Epithelial cell of esophagus (primary cell): ENCODE measurements at regions not wholly inside any gene's neighbourhood (a gene's known extent, or its start where the extent isn't known, plus 50 kb on each side); places are given as distances from the start of the nearest gene placed in this dataset.
A peak's percentile ranks its signal among the peaks of the same experiment; 100 is the strongest.

Source experiments
- DNase-seq: peaks from one replicate; pipeline ENCODE4 v3.0.0; 2010; ENCODE audit warnings: low read depth
- H3K4me3 ChIP-seq: 2 replicates; pipeline ENCODE4 v1.5.1; 2011; ENCODE audit warnings: mild to moderate bottlenecking, low read length, control low read depth
- TF ChIP-seq, protein P1 (sequence below): IDR thresholded peaks from 2 replicates; pipeline ENCODE4 v1.5.1; 2011; ENCODE audit warnings: low read depth, mild to moderate bottlenecking, low read length, control low read depth, inconsistent platforms; ENCODE audit not compliant: insufficient read depth; ENCODE audit errors: missing control alignments

DNA sequence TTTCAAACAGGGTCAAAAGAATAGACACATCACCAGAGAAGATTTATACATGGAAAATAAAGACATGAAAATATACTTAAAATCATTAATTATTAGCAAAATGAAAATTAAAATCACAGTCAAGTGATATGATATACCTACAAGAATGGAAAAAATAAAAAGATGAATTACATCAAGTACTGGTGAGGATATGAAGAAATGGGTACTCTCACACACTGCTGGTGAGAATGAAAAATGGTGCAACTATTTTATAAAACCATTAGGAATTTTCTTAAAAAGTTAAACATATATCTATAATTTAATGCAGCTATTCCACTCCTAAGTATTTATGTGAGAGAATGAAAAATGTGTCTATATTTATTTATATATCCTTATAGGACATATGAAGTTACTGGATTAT, 136.3 kb upstream of the GRIK2 start:
- TF ChIP-seq, protein P1, sequence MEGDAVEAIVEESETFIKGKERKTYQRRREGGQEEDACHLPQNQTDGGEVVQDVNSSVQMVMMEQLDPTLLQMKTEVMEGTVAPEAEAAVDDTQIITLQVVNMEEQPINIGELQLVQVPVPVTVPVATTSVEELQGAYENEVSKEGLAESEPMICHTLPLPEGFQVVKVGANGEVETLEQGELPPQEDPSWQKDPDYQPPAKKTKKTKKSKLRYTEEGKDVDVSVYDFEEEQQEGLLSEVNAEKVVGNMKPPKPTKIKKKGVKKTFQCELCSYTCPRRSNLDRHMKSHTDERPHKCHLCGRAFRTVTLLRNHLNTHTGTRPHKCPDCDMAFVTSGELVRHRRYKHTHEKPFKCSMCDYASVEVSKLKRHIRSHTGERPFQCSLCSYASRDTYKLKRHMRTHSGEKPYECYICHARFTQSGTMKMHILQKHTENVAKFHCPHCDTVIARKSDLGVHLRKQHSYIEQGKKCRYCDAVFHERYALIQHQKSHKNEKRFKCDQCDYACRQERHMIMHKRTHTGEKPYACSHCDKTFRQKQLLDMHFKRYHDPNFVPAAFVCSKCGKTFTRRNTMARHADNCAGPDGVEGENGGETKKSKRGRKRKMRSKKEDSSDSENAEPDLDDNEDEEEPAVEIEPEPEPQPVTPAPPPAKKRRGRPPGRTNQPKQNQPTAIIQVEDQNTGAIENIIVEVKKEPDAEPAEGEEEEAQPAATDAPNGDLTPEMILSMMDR, result no peak
- H3K4me3 ChIP-seq, result no peak overlapping the region
- no peak for DNase-seq

DNA sequence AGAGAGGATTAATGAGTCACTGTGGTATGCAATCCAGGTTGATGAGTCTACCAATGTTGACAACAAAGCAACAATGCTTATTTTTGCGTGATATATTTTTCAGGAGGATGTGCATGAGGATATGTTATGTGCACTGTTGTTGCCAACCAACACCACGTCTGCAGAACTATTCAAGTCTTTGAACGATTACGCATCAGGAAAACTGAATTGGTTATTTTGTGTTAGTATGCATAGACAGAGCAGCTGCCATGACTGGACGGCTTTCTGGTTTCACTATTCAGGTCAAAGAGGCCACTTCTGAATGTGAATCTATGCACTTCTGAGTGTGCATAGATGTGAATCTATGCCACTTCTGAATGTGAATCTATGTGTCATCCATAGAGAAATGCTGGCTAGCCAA, 134.0 kb upstream of the GRIK2 start:
- no peak overlapping the region for H3K4me3 ChIP-seq
- peak; percentile 29 for DNase-seq
- TF ChIP-seq, protein P1, result no peak

DNA sequence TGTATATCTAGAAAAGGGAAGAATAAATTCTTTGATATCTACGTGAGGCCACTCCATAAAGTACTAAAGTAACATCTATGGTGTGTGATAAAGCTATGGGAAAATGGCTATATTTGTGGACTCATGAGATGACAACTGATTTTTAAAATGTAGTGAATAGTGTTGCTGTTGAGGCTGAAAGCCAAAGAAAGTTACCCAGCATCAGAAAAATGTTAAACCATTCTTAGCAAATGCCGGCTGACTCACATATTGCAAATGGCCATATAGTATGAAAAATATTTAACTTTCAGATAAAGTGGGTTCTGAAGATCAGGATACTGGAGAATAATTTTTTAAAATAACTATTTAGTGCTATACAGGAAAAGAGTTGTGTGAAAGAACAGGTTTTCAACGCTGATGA, 129.9 kb upstream of the GRIK2 start:
- no peak for DNase-seq
- TF ChIP-seq, protein P1, result no peak
- H3K4me3 ChIP-seq, result no peak overlapping the region

DNA sequence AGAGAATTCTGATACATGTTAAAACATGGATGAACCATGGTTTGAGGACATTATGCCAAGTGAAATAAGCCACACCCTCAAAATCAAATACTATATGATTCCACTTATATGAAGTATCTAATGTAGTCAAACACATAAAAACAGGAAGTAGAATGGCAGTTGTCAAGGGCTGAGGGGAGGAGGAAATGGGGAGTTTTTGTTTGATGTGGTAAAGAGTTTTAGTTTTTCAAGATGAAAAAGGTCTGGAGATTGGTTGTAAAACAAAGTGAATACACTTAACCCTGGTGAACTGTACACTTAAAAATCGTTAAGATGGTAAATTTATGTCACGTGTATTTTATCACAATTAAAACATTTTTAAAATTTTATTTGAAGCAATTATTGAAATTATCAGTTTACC, 127.4 kb upstream of the GRIK2 start:
- DNase-seq, result no peak
- TF ChIP-seq, protein P1, result no peak
- no peak overlapping the region for H3K4me3 ChIP-seq

DNA sequence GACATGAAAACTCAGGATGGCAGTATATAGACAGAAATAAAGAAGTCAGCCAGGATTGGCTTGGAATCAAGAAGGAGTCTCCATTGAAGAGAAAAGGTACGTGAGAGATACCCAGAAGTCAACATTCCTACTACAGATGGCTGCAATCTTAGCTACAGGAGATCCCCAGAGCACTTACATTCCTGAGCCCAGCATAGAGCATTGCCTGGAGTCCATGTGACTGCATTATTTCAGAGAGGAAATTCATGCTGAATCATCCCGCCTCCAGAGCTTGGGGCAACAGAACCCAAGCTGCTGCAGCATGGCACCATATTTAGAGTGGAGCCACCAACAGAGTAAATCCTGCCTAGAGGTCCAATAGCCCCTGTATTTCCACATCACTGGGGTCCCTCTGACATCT, 125.0 kb upstream of the GRIK2 start:
- peak; percentile 34 for DNase-seq

DNA sequence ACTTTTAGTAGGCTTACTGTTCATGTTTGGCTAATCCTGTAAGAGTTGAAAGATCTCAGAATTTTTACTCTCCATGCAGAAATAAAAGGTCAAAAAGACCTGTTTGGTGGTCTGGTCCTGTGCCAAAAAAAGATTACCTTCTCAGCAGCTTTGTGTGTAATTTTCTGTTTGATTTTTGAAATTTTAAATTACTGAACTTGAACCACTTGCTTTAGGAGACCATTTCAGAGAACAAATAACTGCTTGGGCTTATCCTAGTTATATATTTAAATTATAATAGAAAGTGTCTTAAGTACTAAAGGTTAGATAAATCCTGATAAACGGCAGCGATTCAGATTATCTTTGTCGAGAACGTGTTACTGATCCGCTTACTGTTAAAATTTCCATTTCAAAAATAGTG, 118.3 kb upstream of the GRIK2 start:
- DNase-seq, result no peak
- H3K4me3 ChIP-seq, result no peak overlapping the region
- TF ChIP-seq, protein P1, result no peak

More for the DNA sequence above, 125.0 kb upstream of the GRIK2 start:
- no peak overlapping the region for H3K4me3 ChIP-seq
- TF ChIP-seq, protein P1, result no peak

DNA sequence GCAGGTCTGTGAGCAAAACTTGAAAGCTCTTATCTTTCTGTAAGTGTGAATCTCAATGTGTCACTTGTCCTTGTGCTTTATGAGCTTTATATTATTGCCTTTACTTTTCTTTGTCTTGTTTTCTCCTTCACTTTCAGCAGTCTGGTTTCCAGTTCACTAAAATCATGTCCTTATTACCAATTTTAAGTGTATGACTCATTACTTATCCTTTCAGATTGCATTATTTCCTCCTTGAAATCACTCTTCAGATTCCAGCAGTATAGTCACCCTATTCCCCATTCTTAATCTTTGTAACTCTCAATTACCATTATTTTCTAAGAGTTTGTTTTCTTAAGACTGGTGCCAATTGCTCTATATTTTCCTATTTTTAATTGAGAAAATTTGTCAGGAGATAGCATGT, 117.4 kb upstream of the GRIK2 start:
- no peak overlapping the region for H3K4me3 ChIP-seq
- TF ChIP-seq, protein P1, result no peak
- peak; percentile 14 for DNase-seq
